ENCODE measurements at regions not wholly inside any gene's neighbourhood (a gene's known extent, or its start where the extent isn't known, plus 50 kb on each side); places are given as distances from the start of the nearest gene placed in this dataset.

DNA sequence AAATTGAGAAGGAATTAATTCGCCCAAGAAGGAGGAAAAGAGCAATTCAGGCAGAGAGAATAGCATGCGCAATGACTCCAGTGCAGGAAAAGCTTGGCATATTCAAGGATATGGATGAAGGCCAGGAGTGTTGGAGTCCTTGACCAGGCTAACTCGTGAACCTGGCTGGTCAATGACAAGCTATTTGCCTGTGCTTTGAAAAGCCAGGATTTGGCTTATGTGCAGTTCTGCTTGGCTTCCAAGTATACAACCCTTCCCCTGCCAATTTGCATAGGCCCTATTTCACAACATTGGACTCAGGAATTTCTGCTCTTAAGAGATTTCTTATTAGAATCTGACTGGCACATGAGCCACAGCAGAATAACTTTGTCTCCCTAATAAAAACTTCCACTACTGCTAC, 72.3 kb upstream of the SP8 start:
- TF ChIP-seq CTCF (IDR thresholded peaks at IDR 0.05) (no peak), POLR2AphosphoS5 (IDR thresholded peaks at IDR 0.05) (no peak)
